Neutrophil (primary cell): ENCODE measurements at regions not wholly inside any gene's neighbourhood (a gene's known extent, or its start where the extent isn't known, plus 50 kb on each side); places are given as distances from the start of the nearest gene placed in this dataset.

Experiments used
- H3K27ac ChIP-seq: fragments of 200-600 bp; sonication (generic); 2 replicates; pipeline ENCODE4 v1.5.1; 2016; ENCODE audit warnings: mild to moderate bottlenecking, moderate library complexity
- H3K27me3 ChIP-seq: fragments of 200-600 bp; sonication (generic); 2 replicates; pipeline ENCODE4 v1.6.0; 2016; ENCODE audit warnings: mild to moderate bottlenecking
- H3K36me3 ChIP-seq: fragments of 200-600 bp; sonication (generic); 2 replicates; pipeline ENCODE4 v1.5.1; 2017
- H3K4me1 ChIP-seq, 2 experiments: fragments of 200-600 bp in 1 of 2; sonication (generic) in 1 of 2; 1 replicate in 1 of 2; 2 replicates in 1 of 2; pipeline versions ENCODE4 v1.5.1 to v1.6.1; 2013 to 2016; ENCODE audit warnings: low read depth in 1 of 2, low read length in 1 of 2, mild to moderate bottlenecking in 1 of 2, moderate library complexity in 1 of 2; ENCODE audit not compliant: control insufficient read depth in 1 of 2, insufficient read depth in 1 of 2
- H3K4me3 ChIP-seq, 2 experiments: fragments of 200-600 bp in 1 of 2; sonication (generic) in 1 of 2; 1 replicate in 1 of 2; 2 replicates in 1 of 2; pipeline ENCODE4 v1.5.1; 2013 to 2016; ENCODE audit warnings: low read depth in 1 of 2, low read length in 1 of 2, mild to moderate bottlenecking in 1 of 2, moderate library complexity in 1 of 2
- H3K9me3 ChIP-seq: fragments of 200-600 bp; sonication (generic); 2 replicates; pipeline ENCODE4 v1.5.1; 2016
- TF ChIP-seq, protein P1 (sequence below): fragments of 200-600 bp; sonication (generic); IDR thresholded peaks from 2 replicates; pipeline ENCODE4 v1.5.1; 2016; ENCODE audit warnings: antibody characterized with exemption

DNA sequence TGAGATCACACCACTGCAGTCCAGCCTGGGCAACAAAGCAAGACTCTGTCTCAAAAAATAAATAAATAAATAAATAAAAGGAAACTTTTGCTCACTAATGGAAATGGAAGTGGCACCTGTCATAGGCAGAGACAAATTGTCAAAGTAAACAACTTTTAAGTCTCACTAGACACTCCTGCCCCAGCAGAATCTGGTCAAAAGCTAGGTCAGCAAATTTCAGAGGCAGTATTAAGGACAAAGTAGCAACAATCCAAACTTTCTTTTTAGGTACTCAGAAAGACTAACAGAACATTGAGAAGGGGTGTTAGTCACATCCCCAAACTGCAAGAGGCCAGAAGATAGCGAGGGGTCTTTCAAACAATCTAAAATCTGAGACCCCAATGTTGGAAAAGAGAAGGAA lies 101.4 kb upstream of the MSX2 start:
- no peaks in the 10 kb centered on the region for H3K4me1 ChIP-seq
- no peak overlapping the region for H3K4me3 ChIP-seq
- no peaks in the 10 kb centered on the region for H3K9me3 ChIP-seq
- TF ChIP-seq, protein P1, sequence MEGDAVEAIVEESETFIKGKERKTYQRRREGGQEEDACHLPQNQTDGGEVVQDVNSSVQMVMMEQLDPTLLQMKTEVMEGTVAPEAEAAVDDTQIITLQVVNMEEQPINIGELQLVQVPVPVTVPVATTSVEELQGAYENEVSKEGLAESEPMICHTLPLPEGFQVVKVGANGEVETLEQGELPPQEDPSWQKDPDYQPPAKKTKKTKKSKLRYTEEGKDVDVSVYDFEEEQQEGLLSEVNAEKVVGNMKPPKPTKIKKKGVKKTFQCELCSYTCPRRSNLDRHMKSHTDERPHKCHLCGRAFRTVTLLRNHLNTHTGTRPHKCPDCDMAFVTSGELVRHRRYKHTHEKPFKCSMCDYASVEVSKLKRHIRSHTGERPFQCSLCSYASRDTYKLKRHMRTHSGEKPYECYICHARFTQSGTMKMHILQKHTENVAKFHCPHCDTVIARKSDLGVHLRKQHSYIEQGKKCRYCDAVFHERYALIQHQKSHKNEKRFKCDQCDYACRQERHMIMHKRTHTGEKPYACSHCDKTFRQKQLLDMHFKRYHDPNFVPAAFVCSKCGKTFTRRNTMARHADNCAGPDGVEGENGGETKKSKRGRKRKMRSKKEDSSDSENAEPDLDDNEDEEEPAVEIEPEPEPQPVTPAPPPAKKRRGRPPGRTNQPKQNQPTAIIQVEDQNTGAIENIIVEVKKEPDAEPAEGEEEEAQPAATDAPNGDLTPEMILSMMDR = no peak
- peaks cover 6% of the 10 kb centered on the region for H3K27me3 ChIP-seq
- no peak overlapping the region for H3K27ac ChIP-seq
- no peaks in the 10 kb centered on the region for H3K36me3 ChIP-seq

DNA sequence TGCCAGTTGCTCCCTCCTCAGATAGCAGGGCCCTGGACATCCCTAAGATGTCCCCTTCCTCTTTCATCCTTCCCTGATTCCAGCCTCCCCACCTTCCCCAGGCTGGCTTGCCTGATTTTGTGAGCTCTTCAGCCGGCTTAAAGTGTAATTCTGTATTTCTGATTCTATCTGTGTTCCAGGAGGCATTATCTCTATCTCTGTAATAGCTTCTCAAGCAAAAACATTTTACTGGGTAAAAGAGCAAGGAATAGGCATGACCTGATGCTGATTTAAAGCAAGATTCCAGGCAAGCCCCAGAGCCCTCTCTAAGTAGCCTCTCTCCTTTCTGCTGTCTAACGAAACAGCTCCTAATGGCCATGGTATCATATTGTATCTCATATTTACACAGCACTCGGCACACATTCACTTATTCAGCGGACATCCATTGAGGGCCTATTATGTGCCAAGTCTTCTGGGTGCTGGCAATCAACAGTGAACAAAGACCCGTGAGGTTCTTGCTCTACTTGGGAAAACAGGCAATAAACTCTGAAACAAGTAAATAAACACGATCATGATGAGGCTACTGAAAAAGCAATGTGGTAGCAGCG lies 100.9 kb upstream of the MSX2 start:
- H3K36me3 ChIP-seq = no peaks in the 10 kb centered on the region
- H3K27ac ChIP-seq = no peak overlapping the region
- H3K4me1 ChIP-seq = no peaks in the 10 kb centered on the region
- TF ChIP-seq, protein P1 = no peak
- no peak overlapping the region for H3K4me3 ChIP-seq
- H3K9me3 ChIP-seq = no peaks in the 10 kb centered on the region
- peaks cover 6% of the 10 kb centered on the region for H3K27me3 ChIP-seq

DNA sequence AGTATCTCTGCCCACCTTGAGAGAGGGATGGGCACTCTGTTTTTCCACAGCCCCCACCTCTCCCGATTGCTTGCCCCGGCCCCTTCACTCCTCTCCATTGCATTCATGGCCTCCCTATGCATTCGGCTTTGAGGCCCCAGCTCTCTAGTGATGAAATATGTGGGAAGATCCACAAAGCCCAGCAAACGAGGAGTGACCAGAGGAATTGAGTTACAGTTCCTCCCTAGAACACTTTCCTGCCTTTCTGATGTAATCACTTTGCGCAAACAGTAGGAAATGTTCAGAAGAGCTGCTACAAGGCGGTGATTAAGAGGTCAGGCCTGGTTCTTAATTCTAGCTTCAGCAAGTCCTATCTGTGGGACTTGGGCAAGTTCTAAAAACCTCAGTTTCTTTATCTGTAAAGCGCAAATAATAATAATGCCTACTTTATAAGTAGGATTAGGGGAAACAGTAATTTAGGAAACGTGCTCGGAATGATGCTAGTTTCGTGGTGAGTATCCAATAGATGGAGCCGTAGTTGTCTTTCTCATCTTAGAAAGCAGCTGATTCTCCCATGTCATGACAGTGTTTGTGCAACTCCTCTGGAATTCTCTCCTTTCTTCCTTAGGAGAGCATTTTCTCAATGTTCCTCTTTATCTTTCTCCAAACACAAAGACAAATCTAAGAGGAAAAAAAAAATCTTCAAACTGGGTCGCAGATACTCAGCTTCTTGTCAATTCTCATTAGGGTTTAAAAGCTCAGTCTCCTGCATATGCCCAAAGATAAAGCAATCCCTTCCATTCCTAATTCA lies 99.5 kb upstream of the MSX2 start:
- Histone ChIP-seq H3K27ac (no peak overlapping the region), H3K36me3 (no peaks in the 10 kb centered on the region), H3K4me1 (no peaks in the 10 kb centered on the region), H3K9me3 (no peaks in the 10 kb centered on the region), H3K27me3 (peaks cover 6% of the 10 kb centered on the region), H3K4me3 (no peak overlapping the region)
- TF ChIP-seq, protein P1 = no peak

DNA sequence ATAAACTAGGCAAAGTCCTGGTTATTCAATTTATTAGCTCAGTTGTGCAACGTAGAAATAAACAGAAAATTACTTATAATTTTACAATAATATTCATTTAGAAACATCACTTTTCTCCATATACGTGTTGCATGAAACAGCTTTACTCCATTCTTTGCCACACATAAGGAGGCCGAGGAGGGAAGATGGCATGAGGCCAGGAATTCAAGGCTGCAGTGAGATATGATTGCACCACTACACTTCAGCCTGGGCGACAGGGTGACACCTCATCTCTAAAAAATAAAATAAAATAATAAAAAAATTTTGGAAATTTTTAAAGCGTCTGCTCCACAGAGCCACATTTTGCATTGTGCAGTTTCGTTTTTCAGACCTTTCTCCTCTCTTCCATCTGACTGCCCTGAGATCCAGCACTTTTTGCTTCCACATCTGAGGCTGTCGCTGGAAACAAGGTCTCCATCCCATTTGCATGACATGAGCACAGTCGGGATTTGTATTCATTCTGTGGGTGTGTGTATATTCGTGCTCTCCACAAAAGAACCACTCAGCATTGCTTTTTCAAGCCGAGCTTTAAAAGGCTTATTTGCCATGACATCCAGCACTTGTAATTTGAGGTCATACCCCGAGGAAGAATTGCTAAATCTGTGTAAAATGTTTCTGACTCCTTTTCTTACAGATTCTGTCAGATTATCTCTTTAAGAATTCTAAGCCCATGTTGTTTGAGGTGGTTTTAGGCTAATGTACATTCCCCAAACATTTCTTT lies 98.6 kb upstream of the MSX2 start:
- Histone ChIP-seq H3K27me3 (peaks cover 6% of the 10 kb centered on the region), H3K9me3 (no peaks in the 10 kb centered on the region), H3K4me1 (no peaks in the 10 kb centered on the region), H3K27ac (no peak overlapping the region), H3K36me3 (no peaks in the 10 kb centered on the region), H3K4me3 (no peak overlapping the region)
- TF ChIP-seq, protein P1 = no peak

DNA sequence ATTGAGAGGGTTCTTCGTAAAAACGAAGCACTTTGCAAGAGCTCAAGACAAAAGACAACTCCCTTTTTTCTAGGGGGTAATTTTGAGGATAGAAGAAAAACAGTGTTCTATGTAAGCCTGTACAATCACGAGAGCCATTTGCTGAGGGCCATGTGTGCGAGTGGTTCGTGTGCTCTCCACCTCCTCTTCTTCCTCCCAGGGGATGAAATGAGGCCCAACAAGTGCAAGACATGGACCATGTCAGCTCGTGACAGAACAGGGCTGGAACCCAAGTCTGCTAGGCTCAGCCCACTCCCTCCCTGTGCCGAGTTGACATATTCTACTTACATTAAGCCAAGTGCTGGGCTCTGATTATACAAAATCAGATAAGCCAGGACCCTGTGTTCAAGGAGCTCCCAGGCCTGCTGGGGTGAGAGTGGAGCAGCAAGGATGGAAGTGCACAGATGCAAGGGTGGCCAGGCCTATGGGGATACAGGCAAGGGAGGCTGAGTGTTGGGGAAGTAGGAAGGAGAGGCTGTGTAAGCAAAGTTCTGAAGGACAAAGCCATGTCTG lies 97.9 kb upstream of the MSX2 start:
- H3K4me3 ChIP-seq = no peak overlapping the region
- H3K36me3 ChIP-seq = no peaks in the 10 kb centered on the region
- no peak overlapping the region for H3K27ac ChIP-seq
- peaks cover 6% of the 10 kb centered on the region for H3K27me3 ChIP-seq
- H3K9me3 ChIP-seq = no peaks in the 10 kb centered on the region
- TF ChIP-seq, protein P1 = no peak
- no peaks in the 10 kb centered on the region for H3K4me1 ChIP-seq
